ENCODE measurements at regions not wholly inside any gene's neighbourhood (a gene's known extent, or its start where the extent isn't known, plus 50 kb on each side); places are given as distances from the start of the nearest gene placed in this dataset.

- Histone ChIP-seq H3K9me1 (ENCODE audit: control insufficient read depth, extremely low read depth, insufficient read depth, low read length) (no peaks in the 10 kb centered on the region), H3K4me2 (ENCODE audit: control insufficient read depth, extremely low read depth, insufficient read depth, low read depth, low read length) (no peak overlapping the region), H3K4me1 (ENCODE audit: control insufficient read depth, extremely low read depth, insufficient read depth, low read length) (peaks cover 29% of the 10 kb centered on the region), H3K4me3 (ENCODE audit: control insufficient read depth in 2 of 3, extremely low read depth in 1 of 3, insufficient read depth in 2 of 3, low read depth in 1 of 3, low read length in 3 of 3) (no peak overlapping the region), H2AFZ (ENCODE audit: control insufficient read depth, low read length) (no peak overlapping the region), H3K79me2 (ENCODE audit: control insufficient read depth, insufficient read depth, low read length) (no peaks in the 10 kb centered on the region), H3K36me3 (ENCODE audit: control insufficient read depth in 2 of 2, extremely low read depth in 1 of 2, insufficient read depth in 2 of 2, low read length in 2 of 2) (no peaks in the 10 kb centered on the region), H4K20me1 (ENCODE audit: control insufficient read depth, extremely low read depth, insufficient read depth, low read length) (no peaks in the 10 kb centered on the region), H3K27me3 (ENCODE audit: control insufficient read depth, extremely low read depth, insufficient read depth, low read length) (no peaks in the 10 kb centered on the region), H3K9me3 (ENCODE audit: control insufficient read depth, low read depth, low read length) (no peaks in the 10 kb centered on the region), H3K27ac (ENCODE audit: control insufficient read depth, insufficient read depth, low read length) (no peak overlapping the region), H3K9ac (ENCODE audit: control insufficient read depth, extremely low read depth, insufficient read depth, low read length) (no peak overlapping the region)
- FAIRE-seq (no peak), DNase-seq (ENCODE audit: low read depth, low spot score) (no peak)
- dilution Hi-C loops (cut with MboI; ENCODE audit: extremely low pct_ligation_motif_present, low sequenced_read_pairs) = no loop called here
- no peak for TF ChIP-seq EZH2 (IDR thresholded peaks at IDR 0.05; ENCODE audit: low read length)
- TF ChIP-seq CTCF (optimal IDR thresholded peaks at IDR 0.05 in 1 of 3, IDR thresholded peaks at IDR 0.05 in 1 of 3, conservative IDR thresholded peaks at IDR 0.05 in 1 of 3; ENCODE audit: extremely low read depth in 1 of 3, insufficient read depth in 2 of 3, low read length in 3 of 3) = no peak
Observed at GRCh38 chr16:14368399-14368798, 261.7 kb downstream of the PARN start.

GRCh38 chr16:14366974-14367707 is 262.9 kb downstream of the PARN start:
- no peak for DNase-seq (ENCODE audit: low read depth, low spot score)
- Histone ChIP-seq H4K20me1 (ENCODE audit: control insufficient read depth, extremely low read depth, insufficient read depth, low read length) (no peaks in the 10 kb centered on the region), H3K79me2 (ENCODE audit: control insufficient read depth, insufficient read depth, low read length) (no peaks in the 10 kb centered on the region), H3K9ac (ENCODE audit: control insufficient read depth, extremely low read depth, insufficient read depth, low read length) (no peak overlapping the region), H3K4me2 (ENCODE audit: control insufficient read depth, extremely low read depth, insufficient read depth, low read depth, low read length) (no peak overlapping the region), H3K9me3 (ENCODE audit: control insufficient read depth, low read depth, low read length) (no peaks in the 10 kb centered on the region), H3K4me3 (ENCODE audit: control insufficient read depth in 2 of 3, extremely low read depth in 1 of 3, insufficient read depth in 2 of 3, low read depth in 1 of 3, low read length in 3 of 3) (no peak overlapping the region), H2AFZ (ENCODE audit: control insufficient read depth, low read length) (no peak overlapping the region), H3K27ac (ENCODE audit: control insufficient read depth, insufficient read depth, low read length) (no peak overlapping the region), H3K27me3 (ENCODE audit: control insufficient read depth, extremely low read depth, insufficient read depth, low read length) (no peaks in the 10 kb centered on the region), H3K36me3 (ENCODE audit: control insufficient read depth in 2 of 2, extremely low read depth in 1 of 2, insufficient read depth in 2 of 2, low read length in 2 of 2) (no peaks in the 10 kb centered on the region), H3K9me1 (ENCODE audit: control insufficient read depth, extremely low read depth, insufficient read depth, low read length) (no peaks in the 10 kb centered on the region), H3K4me1 (ENCODE audit: control insufficient read depth, extremely low read depth, insufficient read depth, low read length) (peaks cover 36% of the 10 kb centered on the region)
- no peak for FAIRE-seq
- TF ChIP-seq EZH2 (IDR thresholded peaks at IDR 0.05; ENCODE audit: low read length) (no peak), CTCF (optimal IDR thresholded peaks at IDR 0.05 in 1 of 3, IDR thresholded peaks at IDR 0.05 in 1 of 3, conservative IDR thresholded peaks at IDR 0.05 in 1 of 3; ENCODE audit: extremely low read depth in 1 of 3, insufficient read depth in 2 of 3, low read length in 3 of 3) (no peak)
- dilution Hi-C loops (cut with MboI; ENCODE audit: extremely low pct_ligation_motif_present, low sequenced_read_pairs) = no loop called here
